Choroid plexus epithelial cell (primary cell): ENCODE measurements at regions not wholly inside any gene's neighbourhood (a gene's known extent, or its start where the extent isn't known, plus 50 kb on each side); places are given as distances from the start of the nearest gene placed in this dataset.

Experiments
- DNase-seq: peaks from one replicate; pipeline ENCODE4 v3.0.0-alpha.2; 2010; ENCODE audit warnings: low read depth
- H3K4me3 ChIP-seq: 2 replicates; pipeline ENCODE4 v1.5.1; 2011; ENCODE audit warnings: low read depth, mild to moderate bottlenecking, control low read depth, low read length, moderate library complexity
- CTCF ChIP-seq: conservative IDR thresholded peaks from 2 replicates; pipeline ENCODE4 v1.5.1; 2011; ENCODE audit warnings: low read depth, mild to moderate bottlenecking, control low read depth, inconsistent platforms, low read length, moderate library complexity

DNA sequence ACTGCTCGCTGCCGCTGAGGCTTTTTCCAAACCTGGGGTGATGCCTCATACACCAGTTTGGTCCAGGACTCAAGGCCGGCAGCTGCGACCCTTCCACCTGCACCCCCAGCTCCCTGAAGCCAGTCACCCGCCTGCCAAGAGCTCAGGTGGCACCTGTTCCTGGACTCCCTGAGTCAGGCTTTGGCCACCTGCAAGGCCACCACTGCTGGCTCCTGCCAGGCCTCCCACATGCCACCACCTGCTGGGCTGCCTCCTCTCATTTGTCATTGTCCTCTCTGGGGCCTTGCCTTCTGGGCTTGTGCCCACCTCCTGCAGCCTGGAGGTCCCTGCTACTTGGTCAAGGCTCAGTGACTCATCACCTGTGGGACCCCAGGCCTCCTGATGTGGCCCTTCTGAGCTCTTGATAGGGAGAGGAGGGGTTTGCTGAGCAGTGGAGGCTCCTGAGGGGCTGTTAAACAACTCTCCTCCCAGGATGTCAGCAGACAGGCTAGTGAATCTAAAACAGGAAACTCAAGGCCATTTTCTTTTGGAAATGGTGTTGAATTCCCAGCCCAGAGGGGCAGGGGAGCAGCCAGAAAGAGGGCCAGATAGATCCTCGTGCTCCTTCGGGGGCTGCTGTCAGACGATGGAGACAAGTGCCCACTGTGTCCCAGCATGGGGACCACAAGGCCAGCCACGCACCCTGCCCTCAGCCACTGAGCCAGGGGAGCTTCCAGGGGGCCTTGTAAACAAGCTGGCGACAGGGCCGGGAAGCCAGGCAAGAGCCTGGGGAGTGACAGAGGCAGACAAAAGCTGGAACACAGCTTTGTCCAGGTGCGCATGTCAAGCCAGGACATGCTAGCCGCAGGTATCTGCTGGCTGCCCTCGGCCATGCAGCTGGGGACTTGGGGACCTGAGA is 416.8 kb downstream of the LRATD1 start:
- H3K4me3 ChIP-seq: no peak overlapping the region
- TF ChIP-seq CTCF: no peak
- DNase-seq: no peak

DNA sequence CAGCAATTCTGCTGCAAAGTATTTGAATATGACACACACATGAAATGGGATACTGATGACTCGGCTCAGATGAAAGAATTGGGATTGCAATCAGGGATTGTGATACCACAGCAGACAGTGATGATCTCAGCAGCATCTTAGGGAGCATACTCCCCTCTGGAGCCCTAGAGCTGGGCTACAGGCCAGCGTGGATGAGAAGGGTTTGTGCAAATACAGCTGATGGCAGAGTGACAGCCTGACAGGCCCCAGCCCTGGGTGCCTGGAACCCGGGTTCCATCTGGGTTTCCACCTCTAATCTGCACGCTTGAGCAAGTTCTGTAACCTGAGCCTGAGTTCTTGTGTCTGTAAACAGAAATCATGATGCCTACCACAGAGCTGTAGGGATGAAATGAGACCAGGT is 418.0 kb downstream of the LRATD1 start:
- no peak for DNase-seq

DNA sequence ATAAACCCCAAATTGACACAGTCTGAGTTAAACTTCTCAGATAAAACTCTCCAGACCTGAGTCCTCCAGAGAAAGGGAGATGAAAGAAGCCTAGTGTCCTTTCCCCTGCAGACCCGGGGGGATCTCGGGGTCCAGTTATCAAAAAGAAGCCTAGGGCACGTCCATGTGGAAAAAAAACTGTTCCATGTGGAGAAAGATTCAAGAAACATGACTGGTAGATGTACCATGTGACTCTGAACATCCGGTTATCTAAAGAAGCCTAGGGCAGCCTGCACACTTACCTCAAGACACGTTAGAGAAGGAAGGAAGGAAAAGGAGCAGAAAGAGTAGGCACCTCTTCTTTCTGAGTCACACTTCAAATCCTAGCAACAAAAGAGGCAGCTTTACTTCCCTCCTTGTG is 421.0 kb downstream of the LRATD1 start:
- H3K4me3 ChIP-seq: no peak overlapping the region
- no peak for TF ChIP-seq CTCF

More for the DNA sequence above, 418.0 kb downstream of the LRATD1 start:
- no peak overlapping the region for H3K4me3 ChIP-seq
- no peak for TF ChIP-seq CTCF

DNA sequence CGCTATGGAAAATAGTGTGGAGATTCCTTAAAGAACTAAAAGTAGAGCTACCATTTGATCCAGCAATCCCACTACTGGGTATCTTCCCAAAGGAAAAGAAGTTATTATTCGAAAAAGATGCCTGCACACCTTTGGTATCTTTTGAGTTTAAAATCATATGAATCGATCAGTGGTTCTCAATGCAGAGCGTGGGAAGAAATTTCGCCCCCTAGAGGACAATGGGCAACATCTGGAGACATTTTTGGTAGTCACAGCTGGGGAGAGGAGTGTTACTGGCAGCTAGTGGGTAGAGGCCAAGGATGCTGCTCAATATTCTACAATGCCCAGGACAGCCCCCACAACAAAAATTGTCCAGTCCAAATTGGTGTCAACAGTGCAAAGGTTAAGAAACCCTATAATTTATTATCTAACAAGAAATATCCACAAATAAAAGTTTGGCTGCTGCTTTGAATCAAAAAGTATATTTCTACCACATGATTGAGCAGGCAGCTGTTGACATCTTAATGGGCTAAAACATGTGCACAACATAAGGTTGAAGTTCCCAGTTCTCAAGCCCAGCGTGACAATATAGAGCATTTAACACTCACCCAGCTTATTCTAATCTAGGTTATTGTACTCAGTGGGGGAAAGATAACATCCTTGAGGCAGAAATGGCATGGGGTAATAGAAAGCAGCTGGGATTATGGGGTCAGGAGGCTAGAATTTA is 425.7 kb downstream of the LRATD1 start:
- DNase-seq: no peak
- TF ChIP-seq CTCF: peak; percentile 22
- H3K4me3 ChIP-seq: no peak overlapping the region

More for the DNA sequence above, 421.0 kb downstream of the LRATD1 start:
- DNase-seq: no peak

DNA sequence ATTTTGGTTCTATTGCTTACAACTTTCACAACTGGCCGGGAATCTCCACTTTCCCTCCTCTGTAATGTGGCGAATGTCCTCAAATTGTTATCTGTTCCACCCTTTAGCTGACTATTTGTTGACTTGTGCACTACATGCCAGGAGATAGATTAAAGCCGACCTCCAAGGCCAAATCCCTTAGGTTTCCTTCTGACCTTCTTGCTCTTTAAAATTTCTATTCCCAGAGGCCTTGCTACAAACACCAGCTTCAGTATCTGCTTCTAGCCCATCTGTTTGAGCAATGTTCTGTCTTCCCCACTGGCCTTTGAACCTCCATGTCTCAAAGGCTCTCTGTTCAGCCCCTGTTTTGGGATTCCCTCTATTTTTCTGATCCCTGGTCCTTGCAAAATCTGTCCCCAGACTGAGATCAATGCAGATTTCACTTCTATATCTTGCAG is 426.2 kb downstream of the LRATD1 start:
- H3K4me3 ChIP-seq: no peak overlapping the region
- TF ChIP-seq CTCF: no peak
- DNase-seq: no peak

- TF ChIP-seq CTCF: no peak
- no peak overlapping the region for H3K4me3 ChIP-seq
- DNase-seq: no peak
Measured at GRCh38 chr2:15059870-15060512, 427.5 kb downstream of the LRATD1 start.
